ENCODE measurements at regions not wholly inside any gene's neighbourhood (a gene's known extent, or its start where the extent isn't known, plus 50 kb on each side); places are given as distances from the start of the nearest gene placed in this dataset.

DNA sequence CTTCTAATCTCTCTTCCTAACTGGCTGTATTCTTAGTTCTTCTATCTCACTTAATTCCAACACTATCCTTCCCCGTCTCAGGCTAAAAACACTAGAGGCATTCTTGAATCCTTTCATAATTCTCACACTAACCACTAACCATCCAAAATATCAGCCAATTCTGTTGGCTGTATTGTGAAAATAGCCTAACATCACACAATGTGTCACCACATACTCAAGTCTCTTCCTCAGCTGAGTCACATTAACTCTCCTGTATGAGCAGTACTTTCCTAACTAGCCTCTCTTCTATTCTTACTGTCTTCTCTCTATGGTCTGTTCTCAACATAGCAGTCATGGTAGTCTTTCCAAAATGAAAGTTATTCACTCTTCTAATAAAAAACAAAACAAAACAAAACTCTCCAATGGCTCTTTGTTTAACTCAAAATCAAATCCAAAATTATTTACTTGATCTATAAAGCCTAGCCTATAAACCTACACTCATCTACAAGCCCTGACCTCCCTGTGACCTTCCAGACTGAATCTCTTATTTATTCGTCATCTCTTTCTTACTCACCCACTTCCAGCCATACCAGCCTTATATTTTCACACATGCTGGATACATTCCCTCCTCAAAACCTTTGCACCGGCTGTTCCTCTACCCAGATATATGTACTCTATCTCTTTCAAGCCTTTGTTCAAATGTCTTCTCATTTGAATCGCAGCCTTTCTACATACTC is 445.9 kb downstream of the TLL1 start:
- TF ChIP-seq, protein P1, sequence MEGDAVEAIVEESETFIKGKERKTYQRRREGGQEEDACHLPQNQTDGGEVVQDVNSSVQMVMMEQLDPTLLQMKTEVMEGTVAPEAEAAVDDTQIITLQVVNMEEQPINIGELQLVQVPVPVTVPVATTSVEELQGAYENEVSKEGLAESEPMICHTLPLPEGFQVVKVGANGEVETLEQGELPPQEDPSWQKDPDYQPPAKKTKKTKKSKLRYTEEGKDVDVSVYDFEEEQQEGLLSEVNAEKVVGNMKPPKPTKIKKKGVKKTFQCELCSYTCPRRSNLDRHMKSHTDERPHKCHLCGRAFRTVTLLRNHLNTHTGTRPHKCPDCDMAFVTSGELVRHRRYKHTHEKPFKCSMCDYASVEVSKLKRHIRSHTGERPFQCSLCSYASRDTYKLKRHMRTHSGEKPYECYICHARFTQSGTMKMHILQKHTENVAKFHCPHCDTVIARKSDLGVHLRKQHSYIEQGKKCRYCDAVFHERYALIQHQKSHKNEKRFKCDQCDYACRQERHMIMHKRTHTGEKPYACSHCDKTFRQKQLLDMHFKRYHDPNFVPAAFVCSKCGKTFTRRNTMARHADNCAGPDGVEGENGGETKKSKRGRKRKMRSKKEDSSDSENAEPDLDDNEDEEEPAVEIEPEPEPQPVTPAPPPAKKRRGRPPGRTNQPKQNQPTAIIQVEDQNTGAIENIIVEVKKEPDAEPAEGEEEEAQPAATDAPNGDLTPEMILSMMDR (IDR thresholded peaks at IDR 0.05; ENCODE audit: poor library complexity): no peak
- TF ChIP-seq EZH2phosphoT487 (IDR thresholded peaks at IDR 0.05; ENCODE audit: low read depth, severe bottlenecking, unreplicated experiment) (no peak), EZH2 (IDR thresholded peaks at IDR 0.05; ENCODE audit: borderline replicate concordance) (no peak)
